ENCODE measurements at regions not wholly inside any gene's neighbourhood (a gene's known extent, or its start where the extent isn't known, plus 50 kb on each side); places are given as distances from the start of the nearest gene placed in this dataset.

GRCh38 chr18:59758837-59759236 lies 61.6 kb upstream of the CCBE1 start:
- no peak for FAIRE-seq
- no peak for ATAC-seq
- no peak overlapping the region for H2AFZ ChIP-seq (ENCODE audit: control insufficient read depth, low read depth, low read length)
- CTCF ChIA-PET: interaction anchor here (0.6 kb wide), 1 partner anchor 493 kb away, joined by 5 read pairs; no protein-coding TSS in a partner anchor
- intact Hi-C loops (cut with micrococcal nuclease; ENCODE audit: unreplicated experiment) (no loop called here), in situ Hi-C loops (cut with MboI) (no loop called here)
- H3K9me3 ChIP-seq (replicated peaks; ENCODE audit: control insufficient read depth, insufficient read depth, low read length): no peaks in the 10 kb centered on the region
- H3K4me2 ChIP-seq (ENCODE audit: control insufficient read depth, insufficient read depth): no peak overlapping the region
- no peak for DNase-seq (ENCODE audit: low read depth, low spot score)
- RAD21 ChIA-PET (ENCODE audit: unreplicated experiment): no interaction called here
- no peaks in the 10 kb centered on the region for H3K4me1 ChIP-seq (ENCODE audit: control insufficient read depth, insufficient read depth, low read length)
- no TSS peak for BruUV-seq (replicated peaks)
- SMC1A ChIA-PET (ENCODE audit: uncharacterized antibody, unreplicated experiment): interaction anchor here (0.6 kb wide), 1 partner anchor 355 kb away, joined by 3 read pairs; no protein-coding TSS in a partner anchor
- TF ChIP-seq RELA (IDR thresholded peaks at IDR 0.05; ENCODE audit: borderline replicate concordance, partially characterized antibody) (no peak), ZSCAN29 (IDR thresholded peaks at IDR 0.05) (no peak), ZBTB4 (CRISPR knock-in tag; IDR thresholded peaks at IDR 0.05) (no peak), NFIC (IDR thresholded peaks at IDR 0.05; ENCODE audit: low read depth, low read length) (no peak), MEF2B (IDR thresholded peaks at IDR 0.05; ENCODE audit: partially characterized antibody, poor library complexity, severe bottlenecking) (no peak), SMAD1 (IDR thresholded peaks at IDR 0.05; ENCODE audit: low read depth, partially characterized antibody) (no peak), NFYA (IDR thresholded peaks at IDR 0.05; ENCODE audit: borderline replicate concordance, low read depth, low read length) (no peak), SIX5 (IDR thresholded peaks at IDR 0.05; ENCODE audit: low read depth, low read length, severe bottlenecking) (no peak), CREM (IDR thresholded peaks at IDR 0.05; ENCODE audit: low read depth) (no peak), HDGF (IDR thresholded peaks at IDR 0.05) (no peak), E2F8 (IDR thresholded peaks at IDR 0.05; ENCODE audit: low read depth, partially characterized antibody) (no peak), IKZF1 (conservative IDR thresholded peaks at IDR 0.05) (no peak)
- POLR2A ChIA-PET: no interaction called here
- H3K79me2 ChIP-seq (ENCODE audit: control insufficient read depth, insufficient read depth, low read length): no peaks in the 10 kb centered on the region
- H3K36me3 ChIP-seq (ENCODE audit: control insufficient read depth in 2 of 2, insufficient read depth in 2 of 2, low read length in 1 of 2): no peaks in the 10 kb centered on the region
- no peaks in the 10 kb centered on the region; a peak in 1 of 4 replicates for H3K27me3 ChIP-seq (replicated peaks in 1 of 2; ENCODE audit: control insufficient read depth in 2 of 2, insufficient read depth in 2 of 2, low read length in 1 of 2)
- H3K27ac ChIP-seq (ENCODE audit: control insufficient read depth, insufficient read depth): no peak overlapping the region
- no peaks in the 10 kb centered on the region for H4K20me1 ChIP-seq (ENCODE audit: control insufficient read depth, insufficient read depth)
- H3K9ac ChIP-seq (ENCODE audit: control insufficient read depth, insufficient read depth, low read length): no peak overlapping the region
- H3K4me3 ChIP-seq: no peak overlapping the region
- WGBS (ENCODE audit: insufficient coverage, insufficient replicate concordance, low lambda C conversion rate, missing lambda C conversion rate): 36% methylated on average over 3 of the region's 3 CpGs

All from GM12878 (cell line).